NCI-H2107 (cell line): ENCODE measurements at regions not wholly inside any gene's neighbourhood (a gene's known extent, or its start where the extent isn't known, plus 50 kb on each side); places are given as distances from the start of the nearest gene placed in this dataset.
A peak's percentile ranks its signal among the peaks of the same experiment; 100 is the strongest.
"Not testable (repeated sequence)": the region's sequence is repeated elsewhere in the genome, so short reads cannot be mapped to it uniquely, and the experiment has no call there.

Experiments
- DNase-seq: peaks from one replicate; lab custom pipeline; 2025; lab: John Stamatoyannopoulos, UW

DNA sequence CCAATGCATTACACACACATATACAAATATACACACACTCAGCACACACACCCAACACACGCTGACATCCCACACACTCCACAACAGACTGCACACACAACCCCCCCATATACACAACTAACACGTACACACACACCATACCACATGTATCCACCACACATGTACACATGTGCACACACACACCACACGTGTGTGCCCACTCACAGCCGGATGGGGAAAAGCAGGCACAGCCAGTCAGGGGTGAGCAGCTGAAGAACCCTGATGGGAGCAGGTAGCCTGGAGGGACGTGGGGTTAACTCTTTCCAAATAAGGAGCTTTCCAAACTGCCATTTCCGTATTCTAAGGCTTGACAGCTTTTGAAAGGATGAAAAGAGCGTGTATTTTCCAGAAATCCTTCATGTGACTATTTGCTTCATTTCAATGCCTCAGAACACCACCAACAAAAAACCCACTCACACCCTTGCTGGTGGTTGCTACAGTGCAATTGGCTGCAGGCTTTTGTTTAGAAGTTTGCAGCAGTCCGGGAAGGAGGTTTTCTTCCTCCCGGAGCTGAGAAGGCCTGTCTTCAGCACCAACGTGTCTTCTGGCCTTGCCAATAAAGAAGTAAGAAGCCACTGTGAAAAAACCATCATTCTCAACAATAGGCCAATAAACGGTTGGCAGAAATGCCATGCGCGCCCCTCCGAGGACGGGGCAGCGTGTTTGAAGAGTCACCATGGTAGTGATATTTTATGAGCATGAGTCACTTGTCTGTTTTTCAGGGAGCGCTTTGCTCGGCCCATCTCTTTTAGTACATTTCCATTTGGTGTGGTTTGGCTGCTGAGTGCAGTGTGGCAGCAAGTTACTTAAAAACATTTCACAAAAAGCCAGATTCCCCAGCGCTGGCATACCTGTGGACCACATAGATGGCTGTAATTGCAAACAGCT lies 131.3 kb upstream of the GMDS start:
- DNase-seq, result no peak

DNA sequence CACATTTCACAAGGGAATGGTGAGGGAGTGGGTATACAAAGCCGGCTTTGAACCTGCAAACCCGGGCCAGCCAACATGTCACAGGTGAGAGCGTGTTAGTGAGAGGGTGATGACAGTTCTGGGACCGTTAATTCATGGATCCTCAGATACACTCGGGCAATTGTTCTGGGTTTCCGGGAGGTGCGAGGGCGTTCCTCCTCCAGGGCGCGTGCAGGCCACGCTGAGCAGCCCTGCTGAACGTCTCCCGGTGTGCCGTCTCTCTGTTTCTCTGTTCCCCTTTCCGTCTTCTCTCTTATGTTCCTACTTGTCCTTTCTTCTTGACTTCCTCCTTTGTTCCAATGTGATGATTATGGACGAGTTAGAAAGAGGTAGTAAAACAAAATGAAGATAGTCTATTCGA lies 130.0 kb upstream of the GMDS start:
- DNase-seq, result no peak

DNA sequence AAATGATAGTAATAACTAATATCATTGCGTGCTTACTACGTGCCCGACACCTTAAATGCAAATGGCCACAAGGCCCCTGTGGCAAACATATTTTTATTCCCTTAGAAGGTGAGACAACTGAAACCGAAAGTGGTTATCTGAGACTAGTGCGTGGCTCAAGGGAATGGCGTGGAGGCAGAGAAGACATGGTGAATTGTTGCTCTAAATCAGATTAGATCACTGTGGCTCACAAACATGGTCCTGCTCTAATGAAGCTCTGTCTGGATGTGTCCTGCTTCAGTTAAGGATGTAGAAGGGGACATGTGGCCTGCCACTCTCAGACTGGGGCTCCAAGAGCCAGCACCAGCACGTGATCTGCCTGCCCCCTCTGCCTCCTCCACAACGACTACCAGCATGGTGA lies 124.2 kb upstream of the GMDS start:
- DNase-seq, result no peak

- DNase-seq, result no peak
Measured at GRCh38 chr6:2363211-2363610, 117.8 kb upstream of the GMDS start.

GRCh38 chr6:2361195-2361594 lies 115.8 kb upstream of the GMDS start:
- no peak for DNase-seq

DNA sequence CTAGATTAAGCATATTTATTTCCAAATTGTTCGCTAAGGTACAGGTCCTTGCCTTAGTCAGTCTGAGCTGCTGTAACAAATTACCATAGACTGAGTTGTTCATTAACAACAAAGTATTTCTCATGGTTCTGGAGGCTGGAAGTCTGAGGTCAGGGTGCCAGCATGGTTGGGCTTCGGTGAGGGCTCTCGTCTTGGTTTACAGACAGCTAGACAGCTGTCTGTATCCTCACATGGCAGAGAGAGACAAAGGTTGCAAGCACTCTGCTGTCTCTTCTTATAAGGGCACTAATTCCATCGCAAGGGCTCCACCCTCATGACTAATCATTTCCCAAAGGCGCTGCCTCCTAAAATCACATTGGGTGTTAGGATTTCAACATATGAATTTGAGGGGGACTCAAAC lies 115.3 kb upstream of the GMDS start:
- no peak for DNase-seq

- no peak for DNase-seq
Measured at GRCh38 chr6:2360126-2360525, 114.7 kb upstream of the GMDS start.

- no peak for DNase-seq
Measured at GRCh38 chr6:2355150-2355549, 109.7 kb upstream of the GMDS start.

- DNase-seq, result no peak
Measured at GRCh38 chr6:2354138-2354491, 108.7 kb upstream of the GMDS start.

- DNase-seq, result peak; percentile 13
Measured at GRCh38 chr6:2353412-2354137, 108.2 kb upstream of the GMDS start.

GRCh38 chr6:2351807-2352431 lies 106.5 kb upstream of the GMDS start:
- no peak for DNase-seq

DNA sequence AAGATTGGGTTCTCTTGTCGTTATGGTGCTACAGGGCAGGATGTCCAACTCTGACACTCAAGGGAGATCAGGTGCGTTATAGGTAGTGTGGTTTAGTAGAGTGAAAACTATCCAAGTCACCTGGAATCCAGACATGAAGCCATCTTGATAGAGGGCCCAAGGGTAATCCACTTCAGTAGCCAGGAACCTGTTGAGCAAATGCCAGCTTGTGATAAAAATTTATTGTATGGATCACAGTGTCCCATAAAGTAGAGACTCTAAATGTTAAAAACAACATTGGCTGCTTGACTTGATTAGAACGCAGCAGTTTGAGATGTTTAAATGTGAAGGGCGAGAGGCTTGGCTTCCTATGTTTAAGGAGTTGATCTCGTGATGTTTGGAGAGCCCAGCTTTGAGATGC lies 105.7 kb upstream of the GMDS start:
- no peak for DNase-seq

DNA sequence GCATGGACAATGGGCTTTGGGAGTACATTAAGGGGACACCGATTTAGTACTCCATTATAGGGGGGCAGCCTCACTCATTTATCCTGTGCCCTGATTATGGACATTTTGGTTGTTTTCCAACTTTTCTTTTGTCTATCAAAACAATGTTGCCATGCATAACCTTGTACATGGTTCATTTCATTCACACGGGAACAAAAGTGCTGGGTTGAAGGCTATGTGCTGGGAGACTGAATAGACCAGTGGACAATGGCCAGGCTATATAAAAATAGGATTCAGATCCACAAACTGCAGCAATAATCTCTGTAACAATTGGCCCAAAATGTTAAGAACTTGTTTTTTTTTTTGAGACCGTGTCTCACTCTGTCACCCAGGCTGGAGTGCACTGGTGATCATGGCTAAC lies 100.7 kb upstream of the GMDS start:
- DNase-seq, result no peak

- DNase-seq, result no peak
Measured at GRCh38 chr6:2344319-2344905, 99.0 kb upstream of the GMDS start.

DNA sequence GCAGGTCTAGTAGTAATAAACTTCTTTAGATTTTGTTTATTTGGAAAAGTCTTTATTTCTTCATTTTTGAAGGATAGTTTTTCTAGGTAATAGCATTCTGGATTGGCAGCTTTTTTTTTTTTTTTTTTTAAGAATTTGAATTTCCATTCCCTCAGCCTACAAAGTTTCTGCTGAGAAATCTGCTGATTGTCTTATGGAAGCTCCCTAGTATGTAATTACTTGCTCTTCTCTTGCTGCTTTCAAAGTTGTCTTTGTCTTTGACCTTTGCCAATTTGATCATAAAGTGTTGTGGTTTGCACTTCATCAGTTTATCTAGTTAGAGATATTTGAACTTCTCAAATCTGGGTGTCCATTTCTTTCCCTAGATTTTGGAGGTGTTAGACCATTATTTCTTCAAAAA lies 82.2 kb upstream of the GMDS start:
- DNase-seq, result no peak

DNA sequence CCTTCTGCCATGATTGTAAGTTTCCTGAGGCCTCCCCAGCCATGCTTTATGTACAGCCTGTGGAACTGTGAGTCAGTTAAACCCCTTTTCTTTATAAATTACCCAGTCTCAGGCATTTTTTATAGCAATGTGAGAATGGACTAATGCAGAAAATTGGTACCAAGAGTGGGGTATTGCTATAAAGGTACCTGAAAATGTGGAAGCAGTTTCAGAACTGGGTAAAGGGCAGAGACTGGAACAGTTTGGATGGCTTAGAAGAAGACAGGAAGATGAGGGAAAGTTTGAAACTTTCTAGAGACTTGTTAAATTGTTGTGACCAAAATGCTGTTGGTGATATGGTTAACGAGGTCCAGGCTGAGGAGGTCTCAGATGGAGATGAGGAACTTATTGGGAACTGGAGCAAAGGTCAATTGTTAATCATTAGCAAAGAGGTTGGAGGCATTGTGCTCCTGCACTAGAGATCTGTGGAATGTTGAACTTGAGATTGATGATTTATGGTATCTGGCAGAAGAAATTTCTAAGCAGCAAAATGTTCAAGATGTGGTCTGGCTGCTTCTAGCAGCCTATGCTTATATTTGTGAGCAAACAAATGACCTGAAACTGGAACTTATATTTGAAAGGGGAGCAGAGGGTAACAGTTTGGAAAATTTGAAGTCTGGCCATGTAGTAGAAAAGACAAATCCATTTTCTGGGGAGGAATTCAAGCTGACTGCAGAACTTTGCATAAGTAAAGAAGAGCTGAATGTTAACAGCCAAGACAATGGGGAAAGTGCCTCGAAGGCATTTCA lies 79.0 kb upstream of the GMDS start:
- no peak for DNase-seq

DNA sequence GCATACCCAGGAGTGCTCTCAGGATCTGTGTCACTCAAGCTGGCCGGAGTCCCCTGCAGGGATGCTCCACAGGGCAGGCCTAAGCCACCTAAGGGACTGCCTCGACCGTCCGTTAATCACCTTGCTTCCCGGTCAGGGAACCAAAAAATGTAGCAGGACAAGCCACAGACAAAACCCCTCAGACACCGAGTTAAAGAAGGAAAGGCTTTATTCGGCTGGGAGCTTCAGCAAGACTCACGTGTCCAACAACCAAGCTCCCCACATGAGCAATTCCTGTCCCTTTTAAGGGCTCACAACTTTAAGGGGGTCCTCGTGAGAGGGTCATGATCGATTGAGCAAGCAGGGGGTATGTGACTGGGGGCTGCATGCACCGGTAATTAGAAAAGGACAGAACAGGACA lies 72.1 kb upstream of the GMDS start:
- DNase-seq, result not testable (repeated sequence)

GRCh38 chr6:2314641-2315040 lies 69.2 kb upstream of the GMDS start:
- no peak for DNase-seq

- no peak for DNase-seq
Measured at GRCh38 chr6:2310042-2310441, 64.6 kb upstream of the GMDS start.

GRCh38 chr6:2309122-2309521 lies 63.7 kb upstream of the GMDS start:
- DNase-seq, result no peak

GRCh38 chr6:2307799-2308198 lies 62.4 kb upstream of the GMDS start:
- no peak for DNase-seq

DNA sequence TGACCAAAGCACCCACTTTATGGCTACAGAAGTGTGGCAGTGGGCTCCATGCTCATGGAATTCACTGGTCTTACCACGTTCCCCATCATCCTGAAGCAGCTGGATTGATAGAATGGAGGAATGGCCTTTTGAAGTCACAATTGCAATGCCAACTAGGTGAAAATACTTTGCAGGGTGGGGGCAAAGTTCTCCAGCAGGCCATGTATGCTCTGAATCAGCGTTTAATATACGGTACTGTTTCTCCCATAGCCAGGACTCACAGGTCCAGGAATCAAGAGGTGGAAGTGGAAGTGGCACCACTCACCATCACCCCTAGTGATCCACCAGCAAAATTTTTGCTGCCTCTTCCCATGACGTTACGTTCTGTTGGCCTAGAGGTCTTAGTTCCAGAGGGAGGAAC lies 60.5 kb upstream of the GMDS start:
- DNase-seq, result no peak
